Choroid plexus epithelial cell (primary cell): ENCODE measurements at regions not wholly inside any gene's neighbourhood (a gene's known extent, or its start where the extent isn't known, plus 50 kb on each side); places are given as distances from the start of the nearest gene placed in this dataset.
"Not testable (repeated sequence)": the region's sequence is repeated elsewhere in the genome, so short reads cannot be mapped to it uniquely, and the experiment has no call there.

ENCODE experiments used
- DNase-seq: peaks from one replicate; pipeline ENCODE4 v3.0.0-alpha.2; 2010; ENCODE audit warnings: low read depth
- H3K4me3 ChIP-seq: 2 replicates; pipeline ENCODE4 v1.5.1; 2011; ENCODE audit warnings: low read depth, mild to moderate bottlenecking, control low read depth, low read length, moderate library complexity
- CTCF ChIP-seq: conservative IDR thresholded peaks from 2 replicates; pipeline ENCODE4 v1.5.1; 2011; ENCODE audit warnings: low read depth, mild to moderate bottlenecking, control low read depth, inconsistent platforms, low read length, moderate library complexity

GRCh38 chrX:35406386-35406785 lies 391.8 kb upstream of the MAGEB16 start:
- DNase-seq, result no peak
- no peak overlapping the region for H3K4me3 ChIP-seq
- TF ChIP-seq CTCF, result no peak

- H3K4me3 ChIP-seq, result no peak overlapping the region
- no peak for TF ChIP-seq CTCF
- DNase-seq, result no peak
These were observed 381.4 kb upstream of the MAGEB16 start for GRCh38 chrX:35416782-35417181.

- TF ChIP-seq CTCF, result no peak
- no peak for DNase-seq
- no peak overlapping the region for H3K4me3 ChIP-seq
These were observed 366.1 kb upstream of the MAGEB16 start for GRCh38 chrX:35432056-35432455.

GRCh38 chrX:35439034-35439660 lies 359.0 kb upstream of the MAGEB16 start:
- H3K4me3 ChIP-seq, result no peak overlapping the region
- no peak for TF ChIP-seq CTCF
- DNase-seq, result no peak

- DNase-seq, result no peak
- H3K4me3 ChIP-seq, result no peak overlapping the region
- TF ChIP-seq CTCF, result no peak
These were observed 358.4 kb upstream of the MAGEB16 start for GRCh38 chrX:35439692-35440091.

- no peak for DNase-seq
These were observed 355.7 kb upstream of the MAGEB16 start for GRCh38 chrX:35442421-35442820.

GRCh38 chrX:35443091-35443582 lies 355.0 kb upstream of the MAGEB16 start:
- H3K4me3 ChIP-seq, DNase-seq: not testable (repeated sequence)

More at GRCh38 chrX:35442421-35442820, 355.7 kb upstream of the MAGEB16 start:
- no peak for TF ChIP-seq CTCF
- no peak overlapping the region for H3K4me3 ChIP-seq
